HG03095 (cell line): ENCODE measurements at regions not wholly inside any gene's neighbourhood (a gene's known extent, or its start where the extent isn't known, plus 50 kb on each side); places are given as distances from the start of the nearest gene placed in this dataset.

Source experiments
- ATAC-seq: cut with Tn5 transposase; IDR thresholded peaks from one replicate; pipeline ENCODE4 v1.9.1; 2021; ENCODE audit warnings: moderate library complexity; ENCODE audit not compliant: unreplicated experiment

DNA sequence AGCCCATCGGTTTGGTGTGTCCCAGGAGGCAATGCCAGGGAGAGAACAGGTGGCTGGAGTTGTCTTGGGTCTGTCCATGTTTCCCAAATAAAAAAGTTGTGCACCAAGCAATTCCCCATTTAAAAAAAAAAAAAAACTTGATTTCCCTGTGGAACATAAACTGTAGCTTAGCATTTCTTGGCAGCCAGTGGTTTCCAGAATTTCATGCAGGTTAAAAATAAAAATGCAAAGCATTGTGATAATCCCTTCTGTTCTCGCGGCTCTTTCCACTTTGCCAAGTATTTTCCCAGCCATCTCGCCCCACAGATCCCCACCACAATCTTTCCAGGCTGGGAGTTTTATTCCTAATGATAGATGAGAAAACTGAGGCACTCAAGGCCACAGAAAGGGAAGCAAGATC is 51.4 kb upstream of the MSX1 start:
- no peak for ATAC-seq

DNA sequence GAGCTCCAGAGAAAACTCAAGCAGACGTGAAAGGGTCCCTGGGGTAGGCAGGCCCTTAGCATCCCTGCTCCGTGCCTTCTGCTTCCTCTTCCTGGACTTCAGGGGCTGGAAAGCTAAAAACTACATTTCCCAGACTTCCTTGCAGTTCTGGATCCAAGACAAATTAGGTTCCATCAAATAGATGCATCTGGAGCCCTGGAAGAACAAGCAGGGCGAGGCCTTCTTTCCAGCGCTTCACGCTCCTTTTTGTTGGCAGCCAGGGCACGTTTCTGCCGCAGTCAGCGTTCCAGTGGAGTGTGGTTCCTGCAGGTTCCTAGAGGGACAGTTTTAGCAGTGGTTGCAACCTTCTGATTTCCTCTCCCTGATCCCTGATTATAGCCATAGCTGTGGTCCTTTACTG is 53.6 kb upstream of the MSX1 start:
- no peak for ATAC-seq

DNA sequence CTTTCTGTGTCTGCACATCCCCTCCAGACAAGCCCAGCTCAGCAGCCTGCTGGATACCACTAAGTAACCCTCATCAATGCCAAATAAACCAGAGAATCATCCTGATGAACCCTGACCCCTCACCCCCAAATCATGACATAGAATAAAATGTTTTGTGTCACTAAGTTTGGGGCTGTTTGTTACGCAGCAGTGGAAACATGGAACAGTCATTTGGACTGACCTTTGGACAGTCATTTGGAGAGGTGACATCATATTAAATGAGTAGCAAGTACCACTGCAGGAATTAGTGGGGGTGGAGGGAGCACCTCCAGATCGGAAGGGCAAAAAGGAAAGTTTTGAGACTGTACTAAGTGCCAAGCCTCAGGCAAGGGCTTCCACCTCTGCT is 55.6 kb upstream of the MSX1 start:
- no peak for ATAC-seq

DNA sequence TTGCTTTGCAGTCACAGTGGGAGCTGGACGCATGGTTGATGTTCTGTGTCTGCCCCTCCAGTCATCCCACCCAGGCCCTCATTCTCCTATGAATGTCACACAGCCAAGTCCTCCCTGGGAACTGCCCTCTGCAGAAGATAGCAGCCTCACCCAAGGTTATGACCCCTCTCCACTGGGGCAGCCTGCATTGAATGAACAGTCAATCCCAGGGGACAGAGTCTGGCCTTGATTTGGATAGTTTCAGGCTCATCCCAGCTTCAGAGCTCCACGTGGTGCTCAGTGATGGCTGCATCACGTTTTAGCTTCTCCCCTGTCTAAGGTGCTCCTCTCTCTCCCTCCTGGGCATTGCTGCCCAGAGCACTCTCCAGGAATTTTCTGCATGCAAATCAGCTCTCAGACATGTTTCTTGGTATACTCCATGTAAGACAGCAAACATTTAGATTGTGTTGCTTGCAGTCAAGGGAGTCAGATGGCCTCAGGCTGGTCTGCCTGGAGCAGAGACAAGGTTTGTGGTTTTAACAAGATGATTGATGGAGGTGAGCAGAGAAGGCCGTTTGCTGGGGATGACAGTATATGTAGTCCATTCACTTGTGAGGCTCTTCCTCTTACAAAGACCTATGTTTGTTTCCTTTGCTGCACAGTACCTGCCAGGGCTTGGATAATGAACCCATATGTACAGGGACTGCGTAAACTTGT is 56.1 kb upstream of the MSX1 start:
- no peak for ATAC-seq

DNA sequence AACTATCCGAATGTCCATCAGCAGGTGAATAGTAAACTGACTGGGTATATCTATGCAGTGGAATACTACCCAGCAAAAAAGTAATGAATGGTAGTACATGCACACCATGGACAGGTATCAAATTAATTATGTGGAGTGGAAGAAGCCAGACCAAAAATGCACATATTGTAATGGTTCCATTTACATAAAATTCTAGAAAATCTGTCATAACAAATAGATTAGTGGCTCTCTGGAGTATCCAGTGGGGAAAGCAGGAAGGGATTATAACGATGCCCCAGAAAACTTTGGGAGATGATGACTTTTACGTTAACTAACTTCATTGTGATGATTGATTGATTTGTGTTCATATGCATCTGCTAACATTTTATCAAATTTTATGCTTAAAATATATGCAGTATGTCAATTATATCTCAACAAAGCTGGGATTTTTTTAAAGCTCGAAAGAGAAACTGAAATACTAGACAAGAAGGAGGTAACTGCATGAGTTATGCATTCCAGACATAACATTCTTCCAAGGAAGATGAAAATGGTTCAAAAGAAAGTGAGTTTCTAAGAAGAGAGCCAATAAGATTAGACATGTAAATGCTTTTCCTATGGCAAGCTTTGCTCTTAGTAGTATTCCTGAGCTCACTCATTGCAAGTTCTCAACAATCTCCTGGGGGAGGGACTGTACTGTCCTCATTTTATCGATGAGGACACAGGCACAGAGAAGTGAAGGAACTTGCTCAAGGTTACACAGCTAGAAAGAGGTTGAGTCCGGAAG is 58.6 kb upstream of the MSX1 start:
- no peak for ATAC-seq

DNA sequence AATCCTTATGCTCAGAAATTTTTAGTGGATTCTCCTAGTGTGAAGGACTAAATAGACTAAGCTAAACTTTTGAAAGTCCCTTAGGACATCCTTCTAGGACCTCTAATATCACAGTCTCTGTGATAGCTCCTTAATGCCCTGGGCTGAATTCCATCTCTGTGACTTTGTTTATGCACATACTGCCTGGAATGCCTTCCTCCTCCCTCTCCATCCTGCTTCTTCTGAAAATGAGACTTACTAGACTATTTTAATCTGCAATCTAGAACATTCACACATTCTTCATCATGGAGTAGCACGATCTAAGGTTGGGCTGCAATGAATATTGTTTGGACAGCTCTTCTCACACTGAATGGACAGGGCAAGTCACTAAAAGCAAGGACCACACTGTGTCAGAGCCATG is 65.0 kb upstream of the MSX1 start:
- no peak for ATAC-seq

DNA sequence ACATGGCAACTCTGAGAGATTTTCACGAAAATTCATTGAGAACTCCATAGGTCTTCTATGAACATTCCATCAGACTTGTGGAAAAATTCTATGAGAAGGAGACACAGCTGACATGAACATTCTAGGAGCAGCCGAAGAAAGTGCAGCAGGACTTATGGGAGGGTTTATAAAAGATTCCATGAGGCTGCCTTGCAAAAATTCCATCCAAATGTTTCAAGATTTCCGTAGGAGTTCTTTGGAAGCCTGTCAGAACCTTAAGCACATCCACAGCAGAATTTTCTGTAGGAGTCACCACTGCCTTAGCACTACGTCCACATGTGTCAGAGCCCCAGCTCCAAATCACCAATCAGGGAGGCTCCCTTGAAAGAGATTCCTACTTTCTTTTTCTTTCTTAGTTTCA is 67.0 kb upstream of the MSX1 start:
- ATAC-seq: no peak

DNA sequence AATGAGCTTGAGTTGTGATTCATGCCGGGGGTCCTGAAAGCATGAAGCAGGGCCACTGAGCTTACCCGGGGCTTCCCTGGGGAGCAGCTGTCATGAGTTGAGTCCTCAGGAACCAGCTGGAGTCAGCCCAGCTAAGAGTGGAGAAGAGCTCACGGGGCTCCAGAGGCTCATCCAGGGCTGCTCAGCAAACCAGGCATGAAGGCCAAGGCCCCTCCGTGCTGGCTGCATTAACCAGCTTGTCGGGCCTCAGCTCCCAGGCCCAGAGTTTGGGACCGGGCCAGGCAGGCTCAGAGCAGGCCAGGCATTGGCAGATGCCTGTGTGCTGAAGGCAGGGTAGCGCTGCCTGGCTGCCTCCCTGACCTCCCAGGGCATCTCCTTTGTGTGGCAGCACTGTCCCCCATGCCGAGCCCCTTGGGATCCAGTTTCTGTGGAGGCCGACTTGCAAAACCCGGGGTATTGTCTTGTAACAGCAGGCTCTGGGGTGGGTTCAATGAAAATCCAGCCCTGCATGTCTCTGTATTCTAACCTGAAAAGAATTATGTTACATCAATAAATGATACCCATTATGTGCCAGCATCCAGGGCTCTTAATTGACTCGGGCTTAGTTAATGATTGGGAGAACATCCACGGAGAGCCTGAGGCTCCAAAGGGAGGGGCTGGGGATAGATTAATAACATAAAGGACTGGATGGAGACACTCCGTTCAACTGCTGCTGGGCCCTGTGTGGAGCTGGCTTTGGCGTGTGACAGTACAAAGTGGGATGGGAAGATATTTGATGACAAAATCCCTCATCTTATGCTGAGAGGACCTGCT is 68.0 kb upstream of the MSX1 start:
- ATAC-seq: no peak

DNA sequence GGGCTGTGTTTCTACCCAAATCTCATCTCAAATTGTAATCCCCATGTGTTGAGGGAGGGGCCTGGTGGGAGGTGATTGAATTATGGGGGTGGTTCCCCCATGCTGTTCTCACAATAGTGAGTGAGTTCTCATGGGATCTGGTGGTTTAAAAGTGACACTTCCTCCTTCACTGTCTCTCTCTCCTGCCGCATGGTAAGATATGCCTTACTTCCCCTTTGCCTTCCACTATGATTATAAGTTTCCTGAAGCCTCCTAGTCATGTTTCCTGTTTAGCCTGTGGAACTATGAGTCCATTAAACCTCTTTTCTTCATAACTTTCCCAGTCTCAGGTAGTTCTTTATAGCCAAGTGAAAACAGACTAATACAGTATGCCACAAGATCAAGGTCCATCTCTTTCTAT is 70.0 kb upstream of the MSX1 start:
- no peak for ATAC-seq

DNA sequence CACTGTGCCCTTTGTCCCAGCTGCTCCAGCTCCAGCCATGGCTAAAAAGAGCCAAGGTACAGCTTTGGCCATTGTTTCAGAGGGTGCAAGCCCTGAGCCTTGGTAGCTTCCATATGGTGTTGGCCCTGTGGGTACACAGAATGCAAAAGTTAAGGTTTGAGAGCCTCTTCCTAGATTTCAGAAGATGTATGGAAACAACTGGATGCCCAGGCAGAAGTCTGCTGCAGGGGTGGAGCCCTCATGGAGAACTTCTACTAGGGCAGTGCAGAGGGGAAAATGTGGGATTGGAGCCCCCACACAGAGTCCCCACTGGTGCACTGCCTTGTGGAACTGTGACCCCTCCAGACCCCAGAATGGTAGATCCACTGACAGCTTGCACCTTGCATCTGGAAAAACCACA is 70.9 kb upstream of the MSX1 start:
- no peak for ATAC-seq

DNA sequence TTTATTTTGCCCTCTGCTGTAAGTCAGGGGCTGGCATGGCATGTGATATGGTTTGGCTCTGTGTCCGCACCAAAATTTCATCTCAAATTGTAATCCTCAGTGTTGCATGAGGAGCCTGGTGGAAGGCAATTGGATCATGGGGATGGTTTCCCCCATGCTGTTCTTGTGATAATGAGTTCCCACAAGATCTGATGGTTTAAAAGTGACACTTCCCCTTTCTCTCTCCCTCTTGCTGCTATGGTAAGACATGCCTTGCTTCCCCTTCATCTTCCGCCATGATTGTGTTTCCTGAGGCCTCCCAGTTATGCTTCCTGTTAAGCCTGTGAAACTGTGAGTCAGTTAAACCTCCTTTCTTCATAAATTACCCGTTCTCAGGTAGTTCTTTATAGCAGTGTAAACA is 72.0 kb upstream of the MSX1 start:
- no peak for ATAC-seq

DNA sequence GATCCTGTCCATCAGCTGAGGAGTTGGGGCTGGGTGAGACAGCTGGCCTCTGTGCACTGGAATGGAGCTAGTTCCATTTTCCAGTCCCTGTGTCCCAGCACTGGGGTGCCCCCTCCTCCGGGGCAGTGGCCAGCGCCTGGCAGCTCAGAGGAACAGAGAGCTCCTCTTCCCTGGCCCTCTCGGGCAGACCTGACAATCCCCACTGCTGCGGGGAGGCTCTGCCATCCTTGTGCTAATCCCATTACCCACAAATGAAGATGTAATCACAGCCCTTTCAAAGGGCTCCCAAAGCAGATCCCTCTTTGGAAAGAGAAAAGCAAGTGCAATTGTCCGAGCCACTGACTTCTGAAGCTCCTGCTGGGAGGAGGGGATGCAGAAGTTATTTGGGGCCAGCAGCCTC is 75.1 kb upstream of the MSX1 start:
- ATAC-seq: no peak

DNA sequence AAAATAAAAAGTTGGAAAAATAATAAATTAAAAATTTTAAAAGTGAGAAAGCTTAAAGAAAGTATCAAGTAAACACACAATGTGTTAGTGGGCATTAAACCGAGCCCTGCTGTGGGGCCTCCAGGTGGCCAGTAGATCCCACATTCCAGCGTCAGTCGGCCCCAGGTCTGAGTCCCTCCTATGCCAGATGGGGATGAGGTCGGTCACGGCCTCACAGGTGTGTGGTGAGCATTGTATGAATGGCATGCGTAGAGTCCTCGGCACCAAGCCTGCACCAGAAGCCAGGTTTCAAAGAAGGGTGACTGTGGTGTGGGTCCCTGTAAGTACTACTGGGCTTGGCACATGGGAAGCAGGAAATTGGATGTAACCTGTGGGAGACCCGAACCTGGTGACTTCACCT is 75.6 kb upstream of the MSX1 start:
- ATAC-seq: no peak

DNA sequence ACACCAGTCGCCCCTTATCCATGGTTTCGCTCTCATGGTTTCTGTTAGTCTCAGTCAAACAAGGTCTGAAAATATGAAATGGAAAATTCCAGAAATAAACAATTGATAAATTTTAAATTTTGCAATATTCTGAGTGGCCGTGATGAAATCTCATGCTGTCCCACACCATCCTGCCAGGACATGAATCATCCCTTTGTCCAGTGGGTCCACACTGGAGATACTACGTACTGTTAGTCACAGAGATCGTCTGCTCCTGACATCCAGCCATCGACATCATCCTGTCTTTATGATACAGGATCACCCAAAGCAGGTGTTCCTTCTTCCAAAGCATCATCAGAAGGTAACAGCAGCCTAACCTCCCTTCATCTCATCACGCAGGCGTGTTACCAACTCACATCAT is 76.5 kb upstream of the MSX1 start:
- ATAC-seq: no peak

DNA sequence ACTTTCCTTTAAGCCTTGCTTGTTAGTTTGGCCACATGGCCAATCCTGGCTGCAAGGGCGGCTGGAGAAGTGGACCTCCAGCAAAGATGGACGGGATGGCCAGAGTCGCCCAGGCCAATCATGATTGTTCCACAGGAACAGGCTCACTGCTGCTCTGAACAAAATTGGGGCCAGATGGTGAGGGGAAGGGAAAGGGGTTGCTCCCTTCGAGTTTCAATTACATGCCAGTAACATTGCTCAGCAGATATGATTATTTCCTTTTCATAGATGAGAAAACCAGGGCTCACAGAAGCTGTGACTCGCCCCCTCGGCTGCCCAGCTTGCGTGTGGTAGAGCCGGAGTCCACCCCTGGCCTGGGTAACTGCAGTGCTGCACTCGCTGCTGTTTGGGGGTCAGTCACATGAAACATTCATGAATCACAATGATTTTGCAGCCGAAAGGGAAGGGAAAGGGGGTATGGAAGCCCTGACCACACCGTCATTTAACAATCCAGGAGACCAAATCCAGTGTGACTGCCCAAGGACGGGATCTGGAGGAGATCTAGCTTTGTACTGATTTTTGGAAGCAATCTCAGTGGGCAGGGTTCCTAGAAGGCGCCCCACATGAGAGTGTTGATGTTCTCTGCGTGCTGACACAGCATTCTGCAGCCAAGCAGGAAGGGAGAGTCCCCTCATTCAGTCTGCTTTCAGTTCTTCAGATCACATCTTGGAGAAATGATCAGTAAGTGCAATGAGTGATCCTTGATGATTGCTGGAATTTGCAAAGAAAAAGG is 77.3 kb upstream of the MSX1 start:
- ATAC-seq: no peak

DNA sequence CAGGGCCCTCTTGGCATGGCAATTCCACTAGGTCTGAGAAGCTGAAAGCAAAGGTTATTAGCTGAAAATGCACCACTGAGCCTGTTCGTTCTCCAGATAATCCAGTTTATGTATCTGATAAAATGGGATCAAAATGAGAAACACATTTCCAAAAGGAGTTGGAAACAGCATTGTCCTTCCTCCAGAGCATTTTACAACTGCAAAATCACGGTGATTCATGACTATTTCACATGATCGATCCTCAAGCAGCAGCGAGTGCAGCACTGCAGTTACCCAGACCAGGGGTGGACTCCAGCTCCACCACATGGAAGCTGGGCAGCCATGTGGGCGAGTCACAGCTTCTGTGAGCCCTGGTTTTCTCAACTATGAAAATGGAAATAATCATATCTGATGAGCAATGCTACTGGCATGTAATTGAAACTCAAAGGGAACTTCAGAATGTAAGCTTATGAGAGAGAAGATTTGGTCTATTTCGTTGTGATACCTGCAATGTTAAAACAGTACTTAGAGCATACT is 78.7 kb upstream of the MSX1 start:
- ATAC-seq: no peak

DNA sequence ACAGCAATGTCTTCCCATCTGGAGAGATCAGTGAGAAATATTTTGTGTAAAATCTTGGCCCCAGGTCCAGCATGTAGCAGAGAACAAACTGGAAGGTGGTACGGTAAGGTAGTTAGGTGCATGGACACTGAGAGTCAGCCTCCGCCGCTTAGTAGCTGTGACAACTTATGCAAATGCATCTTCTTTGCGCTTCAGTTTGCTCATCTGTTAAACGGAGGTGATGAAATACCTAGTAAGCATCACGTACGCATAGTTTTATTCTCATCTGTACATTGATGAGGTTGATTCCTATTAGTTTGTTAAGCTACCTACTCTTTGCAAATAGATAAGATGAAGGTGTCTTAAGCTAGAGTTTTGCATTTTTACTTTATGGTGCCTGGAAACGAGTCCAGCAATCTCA is 80.0 kb upstream of the MSX1 start:
- no peak for ATAC-seq

DNA sequence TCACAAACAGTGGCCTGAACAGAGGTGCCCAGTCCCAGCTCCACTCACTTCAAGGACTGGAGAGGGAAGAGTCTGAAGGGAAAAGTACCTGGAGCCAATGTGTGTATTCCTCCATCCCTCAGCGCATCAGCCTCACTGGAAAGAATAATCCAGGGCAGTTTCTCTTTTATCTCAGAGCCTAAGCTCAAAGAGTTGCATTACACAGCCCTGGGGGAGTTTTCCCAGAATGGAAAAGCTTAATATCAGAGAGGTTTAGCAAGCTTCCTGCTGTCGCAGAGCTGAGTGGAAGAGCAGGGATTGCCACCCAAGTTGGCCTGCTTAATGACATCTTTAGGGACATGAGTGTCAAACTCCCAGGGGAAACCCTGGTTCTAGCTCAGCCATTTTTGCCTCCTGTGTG is 80.4 kb upstream of the MSX1 start:
- no peak for ATAC-seq

DNA sequence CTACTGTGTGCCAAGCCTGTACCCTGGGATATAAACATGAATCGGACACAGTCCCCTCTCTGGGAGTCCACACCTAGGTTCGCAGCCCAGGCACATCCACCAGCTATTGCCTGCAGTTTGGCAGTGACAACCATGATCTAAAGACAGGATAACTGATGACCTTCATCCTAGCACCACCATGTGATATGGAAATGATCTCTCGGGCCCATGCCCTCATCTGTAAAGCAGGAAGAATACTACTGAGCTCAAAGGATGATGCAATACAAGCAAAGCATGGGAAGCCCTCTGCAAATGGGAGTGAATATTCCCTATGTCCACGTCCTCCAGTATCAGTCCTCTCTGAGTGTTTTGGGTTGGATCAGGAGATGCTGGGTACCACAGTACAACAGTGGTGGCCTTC is 80.9 kb upstream of the MSX1 start:
- ATAC-seq: no peak

DNA sequence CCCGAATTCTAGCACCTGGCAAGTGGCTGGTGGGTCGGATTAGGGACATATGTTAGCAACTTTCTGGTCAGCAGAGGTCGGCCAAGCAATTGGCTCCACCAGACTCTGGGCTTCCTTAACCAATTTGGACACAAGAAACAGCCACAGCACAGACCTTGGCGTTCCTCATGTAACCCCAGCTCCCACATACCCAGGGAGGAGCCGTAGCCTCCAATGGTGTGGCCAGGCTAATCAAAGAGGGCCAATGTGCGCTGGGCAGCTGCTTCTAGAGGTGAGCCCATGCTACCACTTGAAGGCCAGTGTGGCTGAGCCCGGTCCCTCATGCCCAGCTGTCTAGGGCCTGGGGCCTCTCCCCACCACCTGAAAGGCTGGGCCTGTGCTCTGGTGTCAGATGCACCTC is 82.5 kb upstream of the MSX1 start:
- ATAC-seq: no peak

DNA sequence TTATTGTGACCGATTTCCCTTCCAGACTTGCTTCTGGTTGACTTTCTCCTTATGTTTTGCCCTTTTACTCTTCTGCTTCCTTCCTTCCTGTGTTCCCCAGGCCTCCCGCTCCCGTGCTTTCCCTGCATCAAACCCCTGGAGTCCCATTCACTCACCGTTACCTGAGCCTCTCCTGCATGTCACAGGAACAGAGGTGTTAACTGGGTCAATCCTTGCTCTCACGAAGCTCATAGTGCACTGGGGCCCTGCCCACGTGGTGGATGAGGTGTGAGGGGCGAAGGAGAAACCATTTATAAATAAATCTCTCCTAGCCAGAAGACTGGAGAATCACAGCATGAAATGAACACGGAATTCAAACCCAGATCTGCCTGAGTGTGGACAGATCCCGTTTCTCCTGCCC is 83.1 kb upstream of the MSX1 start:
- no peak for ATAC-seq
